GM12878 (cell line): ENCODE measurements at regions not wholly inside any gene's neighbourhood (a gene's known extent, or its start where the extent isn't known, plus 50 kb on each side); places are given as distances from the start of the nearest gene placed in this dataset.

ENCODE experiments used
- ATAC-seq: fragments of 200-7000 bp; cut with Tn5 transposase; 3 replicates; pipeline ENCODE4 v1.9.1; 2020; ENCODE audit warnings: mild to moderate bottlenecking, moderate library complexity
- BruUV-seq: library from RNA; stranded (reverse); fragments of 400-500 nt; replicated peaks from 2 replicates; lab custom pipeline; 2021; lab: Mats Ljungman, UMichigan
- CTCF ChIA-PET: fragments of 300-600 bp; sonication (Branson Sonifier 250); formaldehyde crosslinking; extraction: SDS; loops from one replicate; lab custom pipeline; 2021; ENCODE audit warnings: inconsistent platforms; lab: Yijun Ruan, JAX
- POLR2A ChIA-PET: fragments of 350-600 bp; formaldehyde crosslinking; extraction: SDS; loops from one replicate; lab custom pipeline; 2021; ENCODE audit warnings: inconsistent platforms; lab: Charles Lee
- RAD21 ChIA-PET: fragments of 300-600 bp; sonication (Branson Sonifier 250); formaldehyde crosslinking; loops from one replicate; lab custom pipeline; 2023; ENCODE audit warnings: antibody characterized with exemption; ENCODE audit not compliant: unreplicated experiment; lab: Charles Lee
- SMC1A ChIA-PET: fragments of 300-600 bp; sonication (Branson Sonifier 250); formaldehyde crosslinking; loops from one replicate; lab custom pipeline; 2023; ENCODE audit not compliant: unreplicated experiment, uncharacterized antibody; lab: Charles Lee
- DNase-seq: peaks from one replicate; pipeline ENCODE4 v3.0.0-alpha.2; 2011; ENCODE audit warnings: low read depth, low spot score
- FAIRE-seq: peaks from 3 replicates; lab custom pipeline; 2011; peaks lifted over from hg19 to GRCh38; lab: Jason Lieb, UNC
- H2AFZ ChIP-seq: 2 replicates; pipeline ENCODE4 v1.6.0; 2011; ENCODE audit warnings: low read depth, low read length, control low read depth; ENCODE audit not compliant: control insufficient read depth
- H3K27ac ChIP-seq: 2 replicates; pipeline ENCODE4 v1.5.1; 2011; ENCODE audit warnings: control low read depth; ENCODE audit not compliant: control insufficient read depth, insufficient read depth
- H3K27me3 ChIP-seq, 2 experiments: replicated peaks in 1 of 2; 2 replicates each; pipeline versions ENCODE4 v1.6.0 to v1.6.1; 2011; ENCODE audit warnings: low read length in 1 of 2; ENCODE audit not compliant: control insufficient read depth in 2 of 2, insufficient read depth in 2 of 2
- H3K36me3 ChIP-seq, 2 experiments: 2 replicates each; pipeline ENCODE4 v1.5.1; 2011; ENCODE audit warnings: low read length in 1 of 2; ENCODE audit not compliant: control insufficient read depth in 2 of 2, insufficient read depth in 2 of 2
- H3K4me1 ChIP-seq: 2 replicates; pipeline ENCODE4 v1.6.1; 2011; ENCODE audit warnings: mild to moderate bottlenecking, low read length, moderate library complexity, mixed read lengths; ENCODE audit not compliant: control insufficient read depth, insufficient read depth
- H3K4me2 ChIP-seq: 2 replicates; pipeline ENCODE4 v1.6.0; 2011; ENCODE audit warnings: control low read depth; ENCODE audit not compliant: control insufficient read depth, insufficient read depth
- H3K4me3 ChIP-seq: fragments of 200-600 bp; sonication (generic); 2 replicates; pipeline ENCODE4 v1.5.1; 2016
- H3K79me2 ChIP-seq: 2 replicates; pipeline ENCODE4 v1.6.0; 2011; ENCODE audit warnings: low read length; ENCODE audit not compliant: control insufficient read depth, insufficient read depth
- H3K9ac ChIP-seq: 2 replicates; pipeline ENCODE4 v1.8.0; 2011; ENCODE audit warnings: low read length, control low read depth, mixed read lengths; ENCODE audit not compliant: control insufficient read depth, insufficient read depth
- H3K9me3 ChIP-seq: replicated peaks from 3 replicates; pipeline ENCODE4 v1.5.1; 2011; ENCODE audit warnings: mild to moderate bottlenecking, low read length; ENCODE audit not compliant: control insufficient read depth, insufficient read depth
- H4K20me1 ChIP-seq: 2 replicates; pipeline ENCODE4 v1.6.0; 2011; ENCODE audit not compliant: control insufficient read depth, insufficient read depth
- ATF7 ChIP-seq: fragments of 450-650 bp; IDR thresholded peaks from 2 replicates; pipeline ENCODE4 v1.6.1; 2016; ENCODE audit warnings: low read depth, mild to moderate bottlenecking
- BACH1 ChIP-seq: fragments of 450-650 bp; IDR thresholded peaks from 2 replicates; pipeline ENCODE4 v1.6.1; 2017; ENCODE audit warnings: mild to moderate bottlenecking, borderline replicate concordance
- BMI1 ChIP-seq: fragments of 450-650 bp; IDR thresholded peaks from 2 replicates; pipeline ENCODE4 v1.6.1; 2016; ENCODE audit warnings: mild to moderate bottlenecking, moderate library complexity, borderline replicate concordance
- CBFB ChIP-seq: IDR thresholded peaks from 2 replicates; pipeline ENCODE4 v1.6.1; 2016; ENCODE audit warnings: antibody characterized with exemption, low read depth
- CUX1 ChIP-seq: IDR thresholded peaks from 2 replicates; pipeline ENCODE4 v1.6.1; 2012; ENCODE audit warnings: improper control_type of control experiment, low read depth, low read length; ENCODE audit not compliant: insufficient replicate concordance
- FOS ChIP-seq: IDR thresholded peaks from 3 replicates; pipeline ENCODE4 v1.6.1; 2011; ENCODE audit warnings: borderline replicate concordance; ENCODE audit not compliant: insufficient read length; ENCODE audit errors: extremely low read depth
- FOXM1 ChIP-seq: IDR thresholded peaks from 2 replicates; pipeline ENCODE4 v1.6.1; 2012; ENCODE audit warnings: low read depth, mild to moderate bottlenecking, inconsistent platforms, low read length, moderate library complexity
- HDAC2 ChIP-seq: fragments of 200-600 bp; sonication (generic); IDR thresholded peaks from 2 replicates; pipeline ENCODE4 v1.6.1; 2017
- JUND ChIP-seq: IDR thresholded peaks from 2 replicates; pipeline ENCODE4 v1.6.1; 2012; ENCODE audit warnings: low read depth, mild to moderate bottlenecking, low read length, improper control_type of control experiment, moderate library complexity
- NBN ChIP-seq: fragments of 450-650 bp; IDR thresholded peaks from 2 replicates; pipeline ENCODE4 v1.6.1; 2016
- PAX8 ChIP-seq: fragments of 450-650 bp; IDR thresholded peaks from 2 replicates; pipeline ENCODE4 v1.6.1; 2017; ENCODE audit warnings: mild to moderate bottlenecking, moderate library complexity
- REST ChIP-seq: IDR thresholded peaks from 2 replicates; pipeline ENCODE4 v1.6.1; 2012; ENCODE audit warnings: mild to moderate bottlenecking, low read depth, low read length
- RFX5 ChIP-seq: IDR thresholded peaks from 2 replicates; pipeline ENCODE4 v1.6.1; 2011; ENCODE audit warnings: low read depth, low read length, improper control_type of control experiment
- TARDBP ChIP-seq: IDR thresholded peaks from 2 replicates; pipeline ENCODE4 v1.6.1; 2016; ENCODE audit warnings: borderline replicate concordance
- TCF3 ChIP-seq: IDR thresholded peaks from 2 replicates; pipeline ENCODE4 v1.6.1; 2012; ENCODE audit warnings: low read depth, mild to moderate bottlenecking, low read length, borderline replicate concordance; ENCODE audit not compliant: insufficient read depth
- YBX1 ChIP-seq: fragments of 450-650 bp; IDR thresholded peaks from 2 replicates; pipeline ENCODE4 v1.6.1; 2016; ENCODE audit warnings: antibody characterized with exemption
- WGBS: methylation state at CpG from one replicate; pipeline ENCODE4 v1.1.6; 2016; ENCODE audit warnings: low lambda C conversion rate; ENCODE audit not compliant: insufficient replicate concordance, insufficient coverage; ENCODE audit errors: missing lambda C conversion rate; 5-methylcytosine and 5-hydroxymethylcytosine counted together
- in situ Hi-C: fragments of 300-500 bp; cut with MboI; formaldehyde crosslinking; loops from 9 replicates; pipeline ENCODE4 v1.14.3; 2018; ENCODE audit warnings: mixed read lengths
- intact Hi-C: fragments of 100-400 bp; cut with micrococcal nuclease; formaldehyde crosslinking; loops from one replicate; pipeline ENCODE4 v1.14.2; 2022; ENCODE audit not compliant: unreplicated experiment

GRCh38 chr19:32188921-32189320, 156.5 kb upstream of the ZNF507 start:
- Histone ChIP-seq H3K4me2 (no peak overlapping the region), H3K4me1 (no peaks in the 10 kb centered on the region), H3K79me2 (no peaks in the 10 kb centered on the region), H4K20me1 (no peaks in the 10 kb centered on the region), H3K9me3 (no peaks in the 10 kb centered on the region; the same call in 2 of the 3 replicates), H3K9ac (no peak overlapping the region), H3K36me3 (no peaks in the 10 kb centered on the region), H3K27ac (no peak overlapping the region), H3K4me3 (no peak overlapping the region), H3K27me3 (no peaks in the 10 kb centered on the region), H2AFZ (no peak overlapping the region)
- in situ Hi-C loops: no loop called here
- intact Hi-C loops: no loop called here
- DNase-seq (no peak), FAIRE-seq (no peak), ATAC-seq (no peak)
- WGBS: 0% methylated on average over 2 of the region's 2 CpGs
- RAD21 ChIA-PET: no interaction called here
- CTCF ChIA-PET: interaction anchor here (1.9 kb wide), 1 partner anchor 9 kb away, joined by 5 read pairs; no protein-coding TSS in a partner anchor
- POLR2A ChIA-PET: no interaction called here
- no TSS peak for BruUV-seq
- SMC1A ChIA-PET: no interaction called here
- no peak for TF ChIP-seq NBN
- no peak for TF ChIP-seq BACH1
- TF ChIP-seq CBFB: no peak
- no peak for TF ChIP-seq RFX5
- no peak for TF ChIP-seq CUX1
- TF ChIP-seq TARDBP: no peak
- TF ChIP-seq HDAC2: no peak
- no peak for TF ChIP-seq ATF7
- no peak for TF ChIP-seq PAX8
- TF ChIP-seq BMI1: no peak
- TF ChIP-seq FOS: no peak
- no peak for TF ChIP-seq YBX1
- TF ChIP-seq TCF3: no peak
- no peak for TF ChIP-seq REST
- no peak for TF ChIP-seq FOXM1
- no peak for TF ChIP-seq JUND
